ENCODE measurements at regions not wholly inside any gene's neighbourhood (a gene's known extent, or its start where the extent isn't known, plus 50 kb on each side); places are given as distances from the start of the nearest gene placed in this dataset.

GRCh38 chr5:135149956-135150723 is 116.1 kb upstream of the PITX1 start:
- Histone ChIP-seq H3K27ac (ENCODE audit: low read depth in 1 of 2, low read length in 2 of 2) (no peak overlapping the region), H3K4me1 (ENCODE audit: control insufficient read depth in 4 of 4, insufficient read depth in 4 of 4, low read length in 3 of 4) (no peaks in the 10 kb centered on the region)
- WGBS = 87% methylated on average over 13 of the region's 13 CpGs

More at GRCh38 chr5:135149956-135150723, 116.1 kb upstream of the PITX1 start:
- Histone ChIP-seq H3K27me3 (ENCODE audit: control insufficient read depth in 4 of 4, insufficient read depth in 4 of 4, low read length in 3 of 4) (no peaks in the 10 kb centered on the region), H3K9ac (ENCODE audit: low read depth in 1 of 2, low read length in 2 of 2) (no peak overlapping the region), H3K4me3 (ENCODE audit: low read depth in 1 of 3, low read length in 3 of 3) (no peak overlapping the region), H3K9me3 (ENCODE audit: control insufficient read depth in 4 of 4, low read length in 3 of 4) (no peaks in the 10 kb centered on the region), H3K36me3 (ENCODE audit: control insufficient read depth in 4 of 4, insufficient read depth in 3 of 4, low read depth in 1 of 4, low read length in 3 of 4) (no peaks in the 10 kb centered on the region)
- no peak for DNase-seq (ENCODE audit: low spot score)
- no peak for TF ChIP-seq SP1 (IDR thresholded peaks at IDR 0.05)
- TF ChIP-seq ZBTB33 (IDR thresholded peaks at IDR 0.05) = no peak
- no peak for TF ChIP-seq GABPA (IDR thresholded peaks at IDR 0.05 in 1 of 2, conservative IDR thresholded peaks at IDR 0.05 in 1 of 2)
- TF ChIP-seq FOXA1 (IDR thresholded peaks at IDR 0.05) = no peak
- no peak for TF ChIP-seq JUND (IDR thresholded peaks at IDR 0.05)
- TF ChIP-seq HNF4A (conservative IDR thresholded peaks at IDR 0.05) = no peak
- TF ChIP-seq FOXA2 (IDR thresholded peaks at IDR 0.05) = no peak
- no peak for TF ChIP-seq CTCF (IDR thresholded peaks at IDR 0.05; ENCODE audit: low read depth, low read length, missing input control)
- no peak for TF ChIP-seq RAD21 (IDR thresholded peaks at IDR 0.05)
- TF ChIP-seq TAF1 (conservative IDR thresholded peaks at IDR 0.05) = no peak
- TF ChIP-seq REST (IDR thresholded peaks at IDR 0.05) = no peak

Data from liver (tissue), 8 donors.